ENCODE measurements at regions not wholly inside any gene's neighbourhood (a gene's known extent, or its start where the extent isn't known, plus 50 kb on each side); places are given as distances from the start of the nearest gene placed in this dataset.

- Histone ChIP-seq H4K20me1 (ENCODE audit: insufficient read depth) (no peaks in the 10 kb centered on the region), H3K36me3 (ENCODE audit: low read depth) (no peaks in the 10 kb centered on the region)
These were observed 113.3 kb upstream of the DUSP10 start for GRCh38 chr1:221855156-221855555.

GRCh38 chr1:221851336-221851735 is 109.4 kb upstream of the DUSP10 start:
- DNase-seq: no peak
- in situ Hi-C loops (cut with MboI): no loop called here
- H3K9me2 ChIP-seq (ENCODE audit: insufficient read depth): no peaks in the 10 kb centered on the region; the same call in 1 of the 2 replicates
- H2AFZ ChIP-seq: no peak overlapping the region
- H4K20me1 ChIP-seq (ENCODE audit: insufficient read depth): no peaks in the 10 kb centered on the region
- H3K9me3 ChIP-seq (ENCODE audit: low read depth): no peaks in the 10 kb centered on the region
- 0 out of 2 replicates have a peak, but pooled peaks cover 7% of the 10 kb centered on the region for H3K4me1 ChIP-seq (ENCODE audit: insufficient read depth)
- H3K27ac ChIP-seq: no peak overlapping the region
- H3K79me2 ChIP-seq (ENCODE audit: insufficient read depth): no peaks in the 10 kb centered on the region
- no peak for TF ChIP-seq EZH2 (IDR thresholded peaks at IDR 0.05; ENCODE audit: insufficient read depth, poor library complexity, severe bottlenecking)
- TF ChIP-seq EZH2phosphoT487 (IDR thresholded peaks at IDR 0.05; ENCODE audit: insufficient read depth, low read depth): no peak
- no peak overlapping the region for H3K9ac ChIP-seq
- H3K36me3 ChIP-seq (ENCODE audit: low read depth): no peaks in the 10 kb centered on the region
- H3K27me3 ChIP-seq (replicated peaks; ENCODE audit: insufficient read depth): no peaks in the 10 kb centered on the region
- H3K4me3 ChIP-seq: no peak overlapping the region
- H3K4me2 ChIP-seq (ENCODE audit: unreplicated experiment): no peak overlapping the region
- peaks cover 4% of the 10 kb centered on the region; the same call in 1 of the 2 replicates for H3F3A ChIP-seq (ENCODE audit: insufficient read depth)

More at GRCh38 chr1:221855156-221855555, 113.3 kb upstream of the DUSP10 start:
- Histone ChIP-seq H3K4me3 (no peak overlapping the region), H2AFZ (no peak overlapping the region), H3K79me2 (ENCODE audit: insufficient read depth) (no peaks in the 10 kb centered on the region), H3K27ac (no peak overlapping the region), H3K27me3 (replicated peaks; ENCODE audit: insufficient read depth) (no peaks in the 10 kb centered on the region), H3F3A (ENCODE audit: insufficient read depth) (peaks cover 21% of the 10 kb centered on the region; the same call in 1 of the 2 replicates), H3K9me3 (ENCODE audit: low read depth) (no peaks in the 10 kb centered on the region), H3K9me2 (ENCODE audit: insufficient read depth) (no peaks in the 10 kb centered on the region), H3K4me1 (ENCODE audit: insufficient read depth) (peaks cover 18% of the 10 kb centered on the region), H3K4me2 (ENCODE audit: unreplicated experiment) (no peak overlapping the region), H3K9ac (no peak overlapping the region)
- 96 to 100% methylated on average over 2 of the region's 2 CpGs for WGBS, 2 experiments (ENCODE audit: low coverage in 1 of 2, low lambda C conversion rate in 2 of 2, missing lambda C conversion rate in 2 of 2)
- in situ Hi-C loops (cut with MboI): no loop called here
- no peak for DNase-seq
- no peak for TF ChIP-seq EZH2phosphoT487 (IDR thresholded peaks at IDR 0.05; ENCODE audit: insufficient read depth, low read depth)
- no peak for TF ChIP-seq EZH2 (IDR thresholded peaks at IDR 0.05; ENCODE audit: insufficient read depth, poor library complexity, severe bottlenecking)

- Histone ChIP-seq H3K27me3 (replicated peaks; ENCODE audit: insufficient read depth) (no peaks in the 10 kb centered on the region), H3K4me1 (ENCODE audit: insufficient read depth) (0 out of 2 replicates have a peak, but pooled peaks cover 7% of the 10 kb centered on the region), H3K4me3 (no peak overlapping the region), H3K36me3 (ENCODE audit: low read depth) (no peaks in the 10 kb centered on the region), H3K9me3 (ENCODE audit: low read depth) (no peaks in the 10 kb centered on the region), H3F3A (ENCODE audit: insufficient read depth) (peaks cover 1% of the 10 kb centered on the region; the same call in 1 of the 2 replicates), H3K9ac (no peak overlapping the region), H2AFZ (no peak overlapping the region), H3K9me2 (ENCODE audit: insufficient read depth) (no peaks in the 10 kb centered on the region; the same call in 1 of the 2 replicates), H3K79me2 (ENCODE audit: insufficient read depth) (no peaks in the 10 kb centered on the region), H3K4me2 (ENCODE audit: unreplicated experiment) (no peak overlapping the region), H3K27ac (no peak overlapping the region), H4K20me1 (ENCODE audit: insufficient read depth) (no peaks in the 10 kb centered on the region)
- 80 to 86% methylated on average over 8 of the region's 8 CpGs for WGBS, 2 experiments (ENCODE audit: low coverage in 1 of 2, low lambda C conversion rate in 2 of 2, missing lambda C conversion rate in 2 of 2)
- no peak for DNase-seq
- no peak for TF ChIP-seq EZH2 (IDR thresholded peaks at IDR 0.05; ENCODE audit: insufficient read depth, poor library complexity, severe bottlenecking)
- in situ Hi-C loops (cut with MboI): no loop called here
These were observed 108.7 kb upstream of the DUSP10 start for GRCh38 chr1:221850470-221851187.

- Histone ChIP-seq H4K20me1 (ENCODE audit: insufficient read depth) (no peaks in the 10 kb centered on the region), H2AFZ (no peak overlapping the region), H3K4me3 (no peak overlapping the region), H3K27me3 (replicated peaks; ENCODE audit: insufficient read depth) (no peaks in the 10 kb centered on the region), H3K9me3 (ENCODE audit: low read depth) (no peaks in the 10 kb centered on the region), H3K27ac (no peak overlapping the region), H3K79me2 (ENCODE audit: insufficient read depth) (no peaks in the 10 kb centered on the region), H3K4me2 (ENCODE audit: unreplicated experiment) (no peak overlapping the region), H3K4me1 (ENCODE audit: insufficient read depth) (0 out of 2 replicates have a peak, but pooled peaks cover 7% of the 10 kb centered on the region), H3K9ac (no peak overlapping the region), H3K36me3 (ENCODE audit: low read depth) (no peaks in the 10 kb centered on the region), H3F3A (ENCODE audit: insufficient read depth) (no peaks in the 10 kb centered on the region), H3K9me2 (ENCODE audit: insufficient read depth) (no peaks in the 10 kb centered on the region; the same call in 1 of the 2 replicates)
- 86 to 95% methylated on average over 2 of the region's 2 CpGs for WGBS, 2 experiments (ENCODE audit: low coverage in 1 of 2, low lambda C conversion rate in 2 of 2, missing lambda C conversion rate in 2 of 2)
- TF ChIP-seq EZH2phosphoT487 (IDR thresholded peaks at IDR 0.05; ENCODE audit: insufficient read depth, low read depth): no peak
- TF ChIP-seq EZH2 (IDR thresholded peaks at IDR 0.05; ENCODE audit: insufficient read depth, poor library complexity, severe bottlenecking): no peak
- in situ Hi-C loops (cut with MboI): no loop called here
- DNase-seq: no peak
These were observed 108.0 kb upstream of the DUSP10 start for GRCh38 chr1:221849897-221850296.

Data from GM23248 (cell line).